ENCODE measurements at regions not wholly inside any gene's neighbourhood (a gene's known extent, or its start where the extent isn't known, plus 50 kb on each side); places are given as distances from the start of the nearest gene placed in this dataset.

- no peak for TF ChIP-seq CTCF (conservative IDR thresholded peaks at IDR 0.05; ENCODE audit: low read length)
- TF ChIP-seq EZH2phosphoT487 (IDR thresholded peaks at IDR 0.05; ENCODE audit: borderline replicate concordance), result no peak
Observed at GRCh38 chr4:74544655-74545361, 99.9 kb downstream of the AREG start.

Measured in Loucy (cell line).